Neural progenitor cell (in vitro differentiated cells): ENCODE measurements at regions not wholly inside any gene's neighbourhood (a gene's known extent, or its start where the extent isn't known, plus 50 kb on each side); places are given as distances from the start of the nearest gene placed in this dataset.

Source experiments
- EZH2 ChIP-seq: fragments of 200-600 bp; sonication (generic); IDR thresholded peaks from 2 replicates; pipeline ENCODE4 v1.6.1; 2017; ENCODE audit warnings: antibody characterized with exemption, mild to moderate bottlenecking, moderate library complexity
- EZH2phosphoT487 ChIP-seq: fragments of 200-600 bp; sonication (generic); IDR thresholded peaks from 2 replicates; pipeline ENCODE4 v1.6.1; 2017; ENCODE audit warnings: antibody characterized with exemption
- TF ChIP-seq, protein P1 (sequence below): fragments of 200-600 bp; sonication (generic); IDR thresholded peaks from 2 replicates; pipeline ENCODE4 v1.5.1; 2017; ENCODE audit warnings: antibody characterized with exemption, mild to moderate bottlenecking

- TF ChIP-seq, protein P1, sequence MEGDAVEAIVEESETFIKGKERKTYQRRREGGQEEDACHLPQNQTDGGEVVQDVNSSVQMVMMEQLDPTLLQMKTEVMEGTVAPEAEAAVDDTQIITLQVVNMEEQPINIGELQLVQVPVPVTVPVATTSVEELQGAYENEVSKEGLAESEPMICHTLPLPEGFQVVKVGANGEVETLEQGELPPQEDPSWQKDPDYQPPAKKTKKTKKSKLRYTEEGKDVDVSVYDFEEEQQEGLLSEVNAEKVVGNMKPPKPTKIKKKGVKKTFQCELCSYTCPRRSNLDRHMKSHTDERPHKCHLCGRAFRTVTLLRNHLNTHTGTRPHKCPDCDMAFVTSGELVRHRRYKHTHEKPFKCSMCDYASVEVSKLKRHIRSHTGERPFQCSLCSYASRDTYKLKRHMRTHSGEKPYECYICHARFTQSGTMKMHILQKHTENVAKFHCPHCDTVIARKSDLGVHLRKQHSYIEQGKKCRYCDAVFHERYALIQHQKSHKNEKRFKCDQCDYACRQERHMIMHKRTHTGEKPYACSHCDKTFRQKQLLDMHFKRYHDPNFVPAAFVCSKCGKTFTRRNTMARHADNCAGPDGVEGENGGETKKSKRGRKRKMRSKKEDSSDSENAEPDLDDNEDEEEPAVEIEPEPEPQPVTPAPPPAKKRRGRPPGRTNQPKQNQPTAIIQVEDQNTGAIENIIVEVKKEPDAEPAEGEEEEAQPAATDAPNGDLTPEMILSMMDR: no peak
- no peak for TF ChIP-seq EZH2
- TF ChIP-seq EZH2phosphoT487: no peak
These were observed 84.5 kb upstream of the FAM20C start for GRCh38 chr7:107907-108306.
